Type B pancreatic cell (in vitro differentiated cells): ENCODE measurements at regions not wholly inside any gene's neighbourhood (a gene's known extent, or its start where the extent isn't known, plus 50 kb on each side); places are given as distances from the start of the nearest gene placed in this dataset.

Experiments
- DNase-seq: peaks from one replicate; pipeline ENCODE4 v3.0.0; 2021; ENCODE audit warnings: mixed read lengths; ENCODE audit not compliant: unreplicated experiment; ENCODE audit errors: extremely low spot score
- H3K27ac Mint-ChIP-seq: 2 replicates; pipeline ENCODE4 v1.8.0; 2021; ENCODE audit warnings: mild to moderate bottlenecking, mixed read lengths
- H3K27me3 Mint-ChIP-seq: 2 replicates; pipeline ENCODE4 v1.8.0; 2021; ENCODE audit warnings: mixed read lengths
- H3K36me3 Mint-ChIP-seq: 2 replicates; pipeline ENCODE4 v1.8.0; 2021; ENCODE audit warnings: mixed read lengths
- H3K4me1 Mint-ChIP-seq: one replicate; pipeline ENCODE4 v1.8.0; 2021; ENCODE audit warnings: mixed read lengths; ENCODE audit not compliant: unreplicated experiment
- H3K4me3 Mint-ChIP-seq: 2 replicates; pipeline ENCODE4 v1.8.0; 2021; ENCODE audit warnings: mild to moderate bottlenecking, mixed read lengths
- H3K9me3 Mint-ChIP-seq: 2 replicates; pipeline ENCODE4 v1.8.0; 2021; ENCODE audit warnings: mixed read lengths
- CTCF ChIP-seq: fragments of 200-600 bp; sonication (generic); conservative IDR thresholded peaks from 2 replicates; pipeline ENCODE4 v1.5.0; 2021; ENCODE audit warnings: antibody characterized with exemption, mild to moderate bottlenecking

GRCh38 chr22:27681037-27681436, 120.5 kb downstream of the MN1 start:
- DNase-seq, result no peak
- peaks cover 32% of the 10 kb centered on the region for H3K27me3 Mint-ChIP-seq
- H3K9me3 Mint-ChIP-seq, result peaks cover 4% of the 10 kb centered on the region
- H3K36me3 Mint-ChIP-seq, result no peaks in the 10 kb centered on the region
- H3K27ac Mint-ChIP-seq, result no peak overlapping the region
- H3K4me1 Mint-ChIP-seq, result peaks cover 46% of the 10 kb centered on the region
- no peak overlapping the region for H3K4me3 Mint-ChIP-seq
- TF ChIP-seq CTCF, result no peak

DNA sequence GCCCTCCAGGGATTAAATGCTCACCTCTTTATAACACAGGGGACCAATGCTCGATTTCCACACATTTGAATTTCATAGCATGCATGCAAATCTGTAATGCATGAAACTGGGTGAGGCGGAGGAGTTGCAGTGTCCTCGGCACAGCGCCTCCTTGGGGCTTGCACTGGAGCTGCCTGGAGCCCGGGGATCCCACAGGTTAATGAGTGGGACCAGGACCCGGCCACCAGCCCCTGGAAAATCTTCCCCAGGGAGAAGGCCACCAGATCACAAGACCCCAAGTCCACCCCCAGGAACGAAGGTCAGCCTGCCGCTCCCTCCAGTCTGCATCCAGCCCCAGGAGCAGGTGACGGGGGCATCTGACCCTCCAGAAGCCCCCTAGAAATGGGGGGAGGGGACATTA, 119.1 kb downstream of the MN1 start:
- no peak overlapping the region for H3K4me3 Mint-ChIP-seq
- H3K27ac Mint-ChIP-seq, result no peak overlapping the region
- H3K9me3 Mint-ChIP-seq, result no peaks in the 10 kb centered on the region
- TF ChIP-seq CTCF, result peak; percentile 70
- peaks cover 23% of the 10 kb centered on the region for H3K27me3 Mint-ChIP-seq
- DNase-seq, result no peak
- peaks cover 40% of the 10 kb centered on the region for H3K4me1 Mint-ChIP-seq
- H3K36me3 Mint-ChIP-seq, result no peaks in the 10 kb centered on the region

GRCh38 chr22:27684901-27685300, 116.7 kb downstream of the MN1 start:
- peaks cover 6% of the 10 kb centered on the region for H3K27me3 Mint-ChIP-seq
- H3K36me3 Mint-ChIP-seq, result no peaks in the 10 kb centered on the region
- DNase-seq, result no peak
- peaks cover 17% of the 10 kb centered on the region for H3K4me1 Mint-ChIP-seq
- no peak overlapping the region for H3K27ac Mint-ChIP-seq
- TF ChIP-seq CTCF, result no peak
- peaks cover 6% of the 10 kb centered on the region for H3K9me3 Mint-ChIP-seq
- no peak overlapping the region for H3K4me3 Mint-ChIP-seq

GRCh38 chr22:27685515-27685914, 116.0 kb downstream of the MN1 start:
- Mint-ChIP-seq H3K9me3 (peaks cover 12% of the 10 kb centered on the region), H3K27ac (no peak overlapping the region), H3K36me3 (no peaks in the 10 kb centered on the region), H3K4me1 (peaks cover 11% of the 10 kb centered on the region), H3K27me3 (peaks cover 4% of the 10 kb centered on the region), H3K4me3 (no peak overlapping the region)
- no peak for TF ChIP-seq CTCF
- DNase-seq, result no peak

DNA sequence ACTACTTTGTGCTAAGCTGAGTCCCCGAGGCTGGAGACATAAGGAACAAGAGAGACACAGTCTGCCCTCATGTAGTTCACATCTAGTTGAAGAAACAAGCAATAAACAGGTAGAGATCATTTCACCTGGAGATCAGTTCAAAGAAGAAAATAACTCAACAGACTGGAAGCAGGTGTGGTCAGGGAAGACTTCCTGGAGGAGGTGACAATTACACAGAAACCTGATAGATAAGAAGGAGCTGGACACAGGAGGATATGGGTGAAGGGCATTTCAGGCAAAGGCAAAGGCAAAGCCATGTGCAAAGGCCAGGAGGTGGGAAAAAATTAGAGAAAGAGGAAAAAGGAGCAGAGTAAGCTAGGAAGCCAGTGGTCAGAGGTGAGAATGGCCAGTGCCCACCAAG, 115.6 kb downstream of the MN1 start:
- no peak for TF ChIP-seq CTCF
- Mint-ChIP-seq H3K27ac (no peak overlapping the region), H3K4me1 (peaks cover 7% of the 10 kb centered on the region), H3K27me3 (peaks cover 4% of the 10 kb centered on the region), H3K4me3 (no peak overlapping the region), H3K36me3 (no peaks in the 10 kb centered on the region), H3K9me3 (peaks cover 13% of the 10 kb centered on the region)
- no peak for DNase-seq

DNA sequence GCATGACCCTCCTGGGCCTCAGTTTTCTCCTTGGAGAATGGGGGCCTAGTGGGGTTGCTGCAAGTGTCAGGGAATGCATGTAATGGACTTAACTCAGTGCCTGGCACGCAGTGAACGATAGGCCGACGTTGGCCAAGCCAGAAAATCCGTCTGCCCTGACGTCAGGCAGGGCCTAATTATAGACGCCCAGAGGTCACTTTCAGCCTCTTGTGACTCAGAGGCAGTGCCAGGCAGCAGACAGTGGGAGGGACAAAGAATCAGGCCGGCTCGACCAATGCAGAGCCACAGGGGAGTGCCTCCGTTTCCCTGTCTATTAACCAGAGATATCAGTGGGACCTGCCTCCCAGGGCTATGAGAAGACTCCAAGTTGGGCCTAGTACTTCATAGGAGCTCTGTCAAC, 115.0 kb downstream of the MN1 start:
- peaks cover 4% of the 10 kb centered on the region for H3K4me1 Mint-ChIP-seq
- H3K4me3 Mint-ChIP-seq, result no peak overlapping the region
- peaks cover 13% of the 10 kb centered on the region for H3K9me3 Mint-ChIP-seq
- no peak for TF ChIP-seq CTCF
- no peaks in the 10 kb centered on the region for H3K36me3 Mint-ChIP-seq
- no peak overlapping the region for H3K27ac Mint-ChIP-seq
- peaks cover 4% of the 10 kb centered on the region for H3K27me3 Mint-ChIP-seq
- DNase-seq, result no peak
